Right lung (tissue), 2 donors: ENCODE measurements at regions not wholly inside any gene's neighbourhood (a gene's known extent, or its start where the extent isn't known, plus 50 kb on each side); places are given as distances from the start of the nearest gene placed in this dataset.
A peak's percentile ranks its signal among the peaks of the same experiment; 100 is the strongest.

Source experiments
- DNase-seq, 2 donors: peaks; one replicate each; pipeline ENCODE4 v3.0.0-alpha.2; 2013

DNA sequence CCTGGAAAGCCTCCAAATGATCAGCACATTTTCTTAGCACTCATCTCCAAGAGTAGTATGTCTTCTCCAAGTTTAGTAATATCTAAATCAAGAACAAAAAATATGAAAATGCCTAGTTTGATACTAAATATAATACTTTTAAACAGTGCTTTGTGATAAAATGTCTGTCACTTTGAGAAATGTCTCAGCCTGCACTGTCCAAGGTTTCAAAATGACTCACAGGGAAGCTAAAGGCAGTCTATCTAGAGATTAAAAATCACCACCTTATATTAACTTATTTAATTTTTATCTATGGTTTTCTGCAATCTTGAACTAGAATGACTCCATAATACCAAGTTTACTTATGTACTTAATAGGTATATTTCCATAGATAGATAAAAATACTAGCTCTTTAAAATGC is 633.0 kb upstream of the C9orf72 start:
- DNase-seq: no peak

DNA sequence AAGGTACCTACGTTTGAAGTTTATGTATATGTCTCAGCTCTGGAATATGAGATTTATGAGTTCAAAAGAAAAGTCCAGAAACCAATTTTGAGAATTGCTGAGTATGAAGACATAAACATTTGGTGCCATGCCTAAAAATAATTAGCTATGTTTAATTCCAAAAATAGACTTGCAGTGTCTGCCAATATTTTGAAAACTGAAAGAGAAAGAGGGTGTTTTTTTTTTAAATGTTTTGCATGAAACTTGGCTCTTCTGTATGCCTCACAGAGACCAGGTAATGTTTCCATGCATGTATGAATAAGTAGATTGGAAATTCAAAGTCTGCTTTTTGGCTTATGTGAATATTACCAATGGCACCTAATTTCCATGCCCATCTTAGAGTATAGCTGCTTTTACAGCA is 634.4 kb upstream of the C9orf72 start:
- DNase-seq: peak; percentile 3 to 16

DNA sequence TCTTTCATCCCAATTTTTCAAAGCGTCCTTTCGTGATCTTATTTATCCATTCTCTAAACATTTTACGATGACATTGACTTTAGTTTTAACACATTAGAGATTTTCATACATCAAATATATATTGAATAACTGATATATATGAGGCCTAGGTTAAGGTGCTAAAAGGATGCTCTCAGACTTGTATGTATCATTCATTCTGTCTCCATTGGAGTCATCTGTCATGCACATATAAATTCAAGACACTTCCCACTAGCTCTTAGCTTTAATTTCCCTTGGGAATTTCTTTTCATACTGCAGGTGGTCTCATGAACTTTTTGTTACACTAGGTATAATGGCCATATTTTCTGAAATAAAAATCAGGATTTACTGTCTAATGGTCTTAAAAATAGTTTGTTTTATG is 635.8 kb upstream of the C9orf72 start:
- no peak for DNase-seq

GRCh38 chr9:28212979-28213378 is 639.7 kb upstream of the C9orf72 start:
- peak in 1 of 2 donors; percentile 20 for DNase-seq

DNA sequence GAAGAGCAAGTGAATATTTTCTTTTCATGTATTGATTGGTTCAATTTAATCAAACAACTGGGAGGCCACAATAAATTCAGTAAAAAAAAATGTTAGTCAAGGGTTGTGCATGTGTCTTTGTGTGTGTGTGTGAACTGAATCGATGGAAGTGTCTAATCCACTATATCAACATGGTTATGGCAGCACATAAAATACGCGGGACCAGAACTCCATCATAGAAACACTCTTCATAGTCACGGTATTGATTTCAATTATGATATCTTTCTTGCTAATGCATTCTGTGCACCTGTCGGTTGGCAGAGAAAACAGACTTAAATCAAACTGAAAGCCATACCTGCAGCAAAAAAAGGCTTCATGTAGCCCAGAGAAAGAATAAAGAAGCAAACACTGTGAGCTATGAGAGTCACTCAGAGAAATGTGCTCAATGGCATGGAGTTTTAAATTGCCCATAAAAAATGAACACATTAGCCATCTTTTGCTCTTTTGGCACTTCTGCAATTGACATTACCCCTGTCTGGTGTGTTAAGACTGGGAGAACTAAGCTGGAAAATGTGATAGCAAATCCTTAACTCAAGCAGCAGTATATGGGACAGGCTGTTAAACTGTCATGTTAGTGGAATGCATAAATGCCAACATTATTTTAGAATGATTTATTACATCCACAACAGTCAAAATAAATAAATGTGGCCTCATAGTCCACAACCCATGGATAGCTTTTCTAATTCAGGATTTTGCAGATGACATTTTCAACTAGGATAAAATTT is 642.4 kb upstream of the C9orf72 start:
- no peak for DNase-seq

DNA sequence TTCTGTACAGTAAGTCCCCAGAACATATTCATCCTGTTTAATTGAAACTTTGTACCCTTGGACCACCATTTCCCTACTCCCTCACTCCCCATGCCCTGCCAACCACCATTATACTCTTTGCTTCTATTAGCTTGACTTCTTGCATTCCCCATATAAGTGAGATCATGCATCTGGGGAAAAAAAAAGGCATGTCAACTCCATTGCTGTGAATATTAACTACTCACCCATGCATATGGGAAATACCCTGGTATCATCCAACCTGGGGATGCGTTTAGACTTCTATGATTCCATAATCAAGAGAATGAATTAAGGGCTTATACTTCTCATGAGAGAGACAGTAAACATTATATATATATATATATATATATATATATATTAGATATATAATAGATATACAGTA is 659.4 kb upstream of the C9orf72 start:
- DNase-seq: no peak

GRCh38 chr9:28234133-28234893 is 661.0 kb upstream of the C9orf72 start:
- no peak for DNase-seq

DNA sequence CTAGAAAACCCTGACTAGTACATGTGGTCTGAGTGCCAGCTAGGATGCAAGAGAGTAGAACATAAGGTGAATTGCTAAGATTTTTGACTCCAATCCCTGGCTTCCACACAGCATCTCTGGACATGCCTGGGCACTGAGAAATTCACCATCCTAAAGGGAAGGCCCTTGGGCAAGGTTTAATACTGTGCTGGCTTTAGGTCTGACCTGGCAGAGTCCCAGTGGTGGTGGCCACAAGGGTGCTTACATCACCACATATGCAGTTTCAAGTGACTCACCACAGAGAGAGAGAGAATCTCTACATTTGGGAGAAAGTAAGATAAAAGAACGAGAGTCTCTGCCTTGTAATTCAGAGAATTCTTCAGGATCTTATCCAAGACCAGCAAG is 661.6 kb upstream of the C9orf72 start:
- no peak for DNase-seq

GRCh38 chr9:28249424-28249823 is 676.1 kb upstream of the C9orf72 start:
- no peak for DNase-seq

DNA sequence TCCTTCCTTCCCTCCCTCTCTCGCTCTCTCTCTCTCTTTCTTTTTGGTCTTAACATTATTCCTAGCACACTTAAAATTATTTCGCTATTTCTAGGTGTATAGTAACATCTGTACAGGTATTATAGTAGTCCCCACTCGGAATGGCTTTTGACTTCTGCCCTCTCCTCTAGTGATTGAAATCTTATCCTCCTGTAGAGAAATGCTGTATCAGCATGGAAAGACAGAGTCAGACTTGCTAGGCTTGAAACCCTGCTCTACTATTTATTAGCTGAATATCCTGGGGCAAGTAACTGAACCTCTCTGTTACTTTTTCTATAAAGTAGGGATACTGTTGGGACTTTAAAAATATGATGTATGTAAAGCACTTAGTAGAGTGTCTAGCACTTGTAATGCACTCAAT is 681.9 kb upstream of the C9orf72 start:
- DNase-seq: no peak

DNA sequence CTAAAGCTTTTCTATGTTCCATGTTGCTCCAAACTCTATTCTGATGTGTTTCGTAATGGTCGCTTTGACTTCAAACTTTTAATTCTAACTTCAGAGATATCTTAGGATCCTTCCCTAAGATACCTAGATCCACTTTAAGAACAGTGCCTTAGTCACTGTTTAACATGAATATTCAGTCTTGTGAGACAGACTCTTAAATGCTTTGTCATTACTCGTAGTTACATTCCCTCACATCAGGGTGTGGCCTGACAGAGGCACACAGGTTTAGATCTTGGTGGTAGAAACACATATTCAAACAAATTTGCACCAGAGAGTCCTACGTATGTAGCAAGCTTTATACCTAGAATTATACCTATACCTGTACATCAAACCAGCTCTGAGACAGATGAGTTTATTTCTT is 687.0 kb upstream of the C9orf72 start:
- DNase-seq: no peak

DNA sequence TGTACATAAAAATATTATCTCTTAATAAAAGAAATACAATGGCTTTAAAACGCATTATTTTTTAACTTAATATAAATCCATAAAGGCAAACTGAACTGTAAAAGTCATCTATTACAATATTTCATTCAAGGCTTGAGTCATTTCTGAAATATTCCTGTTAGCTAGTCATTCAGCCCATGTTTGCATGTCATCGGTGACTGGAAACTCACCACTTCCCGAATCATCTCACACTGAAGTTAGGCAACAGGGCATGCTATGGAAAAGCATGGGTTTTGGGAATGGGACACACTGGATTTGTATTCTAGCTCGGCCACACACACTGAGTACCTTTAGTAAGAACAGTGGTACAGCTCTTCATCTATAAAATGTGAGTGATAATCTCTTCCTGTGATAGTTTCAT is 691.1 kb upstream of the C9orf72 start:
- no peak for DNase-seq

GRCh38 chr9:28267351-28267750 is 694.1 kb upstream of the C9orf72 start:
- DNase-seq: no peak

DNA sequence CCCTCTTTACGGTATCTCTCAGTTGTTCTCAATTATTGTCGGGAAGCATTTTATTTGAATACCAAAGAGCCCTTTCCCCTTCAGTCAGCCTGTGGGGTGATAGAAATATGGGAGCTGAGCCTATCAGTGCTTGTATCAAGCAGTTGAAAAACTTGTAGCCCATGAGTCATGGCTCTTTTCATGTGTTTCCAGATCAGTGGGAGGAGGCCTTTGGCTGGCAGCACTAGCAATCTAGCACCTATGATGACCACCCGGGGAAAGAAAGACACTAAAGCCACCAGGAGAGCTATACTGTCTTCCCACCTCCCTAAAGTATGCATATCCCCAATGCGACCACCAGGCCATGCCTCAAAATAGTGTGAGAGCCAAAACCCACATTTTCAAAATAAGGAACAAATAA is 696.9 kb upstream of the C9orf72 start:
- no peak for DNase-seq

- DNase-seq: no peak
Measured at GRCh38 chr9:28272127-28272526, 698.8 kb upstream of the C9orf72 start.

DNA sequence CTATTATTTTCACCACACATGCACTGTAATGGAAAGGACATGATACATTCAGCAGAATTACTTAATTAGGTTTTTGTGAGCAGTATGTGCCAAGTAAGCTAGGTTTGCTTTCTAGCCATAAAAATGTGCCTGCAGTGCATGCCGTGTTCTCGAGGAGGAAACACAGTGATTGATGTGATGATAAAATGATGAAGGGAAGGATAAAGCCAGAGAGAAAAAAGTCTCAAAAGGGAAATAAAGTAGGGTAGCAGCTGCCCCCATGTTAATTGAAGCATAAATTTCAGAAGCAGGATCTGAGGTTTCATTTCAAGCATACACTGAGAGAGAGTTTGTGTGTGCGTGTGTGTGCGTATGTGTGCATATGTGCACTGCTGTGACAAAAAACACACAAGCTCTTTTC is 714.2 kb upstream of the C9orf72 start:
- no peak for DNase-seq

- DNase-seq: no peak
Measured at GRCh38 chr9:28289746-28290145, 716.5 kb upstream of the C9orf72 start.

GRCh38 chr9:28293369-28294090 is 720.2 kb upstream of the C9orf72 start:
- DNase-seq: no peak

DNA sequence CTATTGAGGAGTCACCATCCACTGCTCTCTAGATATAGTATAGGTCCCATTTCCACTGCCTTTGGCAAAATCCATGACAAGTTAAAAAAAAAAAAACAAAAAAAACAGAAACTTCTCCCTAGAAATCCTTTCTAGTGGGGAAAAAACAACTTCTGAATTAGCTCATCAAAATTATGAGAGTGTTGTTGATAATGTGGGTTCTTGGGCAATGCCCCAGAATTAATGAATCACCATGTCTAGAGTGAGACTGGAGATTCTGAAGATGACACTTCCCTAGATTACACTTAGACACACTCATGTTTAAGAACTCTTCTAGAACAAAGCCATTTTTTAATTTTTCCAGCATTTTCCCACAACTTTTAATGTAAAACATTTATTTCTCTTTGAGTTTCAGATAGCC is 728.0 kb upstream of the C9orf72 start:
- DNase-seq: no peak

DNA sequence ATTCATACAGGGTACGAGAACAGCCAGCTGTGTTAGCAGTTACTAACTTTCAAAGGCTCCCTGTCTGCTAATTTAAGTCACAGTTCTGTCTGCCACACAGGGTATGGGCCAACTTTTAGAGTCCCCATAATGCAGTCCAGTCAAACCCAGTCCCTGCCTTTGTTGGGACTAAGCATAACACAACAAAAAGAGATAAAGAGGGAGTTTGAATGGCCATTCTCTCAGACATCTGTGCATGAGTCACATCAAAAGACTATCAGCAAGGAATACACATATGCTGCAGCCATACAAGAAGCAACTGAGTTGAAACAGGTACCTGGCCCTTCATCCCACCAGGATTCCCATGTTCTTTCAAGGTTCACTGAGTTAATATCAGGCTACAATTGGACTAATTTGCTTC is 744.5 kb upstream of the C9orf72 start:
- DNase-seq: no peak

DNA sequence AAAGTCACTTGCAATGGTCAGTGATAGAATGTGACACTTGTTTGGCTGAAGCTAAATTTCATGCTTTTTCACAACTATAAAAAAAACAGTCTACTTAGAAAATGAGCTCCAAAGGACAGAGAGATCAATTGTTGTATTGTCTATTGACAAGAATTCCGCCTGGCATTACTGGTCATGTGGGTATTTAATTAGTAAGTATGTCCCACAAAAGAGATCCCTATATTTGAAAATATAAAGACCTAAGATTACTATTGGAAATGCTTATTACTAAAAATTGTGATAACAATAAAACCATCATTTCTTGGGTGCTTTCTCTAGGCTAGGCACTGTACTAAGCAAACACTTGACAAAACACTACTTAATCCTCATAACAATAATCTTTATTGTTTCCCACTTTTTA is 745.2 kb upstream of the C9orf72 start:
- no peak for DNase-seq

DNA sequence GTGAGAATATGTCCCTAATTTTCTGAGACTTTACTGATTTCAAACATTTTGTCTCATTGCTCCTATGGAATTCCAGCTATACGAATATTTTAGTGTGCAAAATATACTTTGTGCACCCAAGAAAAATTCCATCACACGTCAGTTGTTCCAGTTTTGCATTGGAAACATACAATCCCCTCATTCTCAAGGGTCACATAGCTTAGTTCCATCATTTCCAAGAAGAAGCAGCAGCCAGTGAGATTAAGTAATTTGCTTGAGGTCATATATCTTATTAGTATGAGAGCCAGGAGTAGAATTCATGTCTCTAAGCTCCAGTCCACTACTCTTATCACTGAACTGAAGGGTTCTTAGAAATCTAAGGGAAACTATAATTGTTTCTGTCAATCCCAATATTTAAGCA is 746.7 kb upstream of the C9orf72 start:
- no peak for DNase-seq

GRCh38 chr9:28320616-28321015 is 747.3 kb upstream of the C9orf72 start:
- DNase-seq: no peak
